ENCODE measurements at regions not wholly inside any gene's neighbourhood (a gene's known extent, or its start where the extent isn't known, plus 50 kb on each side); places are given as distances from the start of the nearest gene placed in this dataset.

GRCh38 chr6:100965067-100965466 lies 83.9 kb upstream of the ASCC3 start:
- TF ChIP-seq, protein P1, sequence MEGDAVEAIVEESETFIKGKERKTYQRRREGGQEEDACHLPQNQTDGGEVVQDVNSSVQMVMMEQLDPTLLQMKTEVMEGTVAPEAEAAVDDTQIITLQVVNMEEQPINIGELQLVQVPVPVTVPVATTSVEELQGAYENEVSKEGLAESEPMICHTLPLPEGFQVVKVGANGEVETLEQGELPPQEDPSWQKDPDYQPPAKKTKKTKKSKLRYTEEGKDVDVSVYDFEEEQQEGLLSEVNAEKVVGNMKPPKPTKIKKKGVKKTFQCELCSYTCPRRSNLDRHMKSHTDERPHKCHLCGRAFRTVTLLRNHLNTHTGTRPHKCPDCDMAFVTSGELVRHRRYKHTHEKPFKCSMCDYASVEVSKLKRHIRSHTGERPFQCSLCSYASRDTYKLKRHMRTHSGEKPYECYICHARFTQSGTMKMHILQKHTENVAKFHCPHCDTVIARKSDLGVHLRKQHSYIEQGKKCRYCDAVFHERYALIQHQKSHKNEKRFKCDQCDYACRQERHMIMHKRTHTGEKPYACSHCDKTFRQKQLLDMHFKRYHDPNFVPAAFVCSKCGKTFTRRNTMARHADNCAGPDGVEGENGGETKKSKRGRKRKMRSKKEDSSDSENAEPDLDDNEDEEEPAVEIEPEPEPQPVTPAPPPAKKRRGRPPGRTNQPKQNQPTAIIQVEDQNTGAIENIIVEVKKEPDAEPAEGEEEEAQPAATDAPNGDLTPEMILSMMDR (IDR thresholded peaks at IDR 0.05), result no peak

- TF ChIP-seq, protein P1 (IDR thresholded peaks at IDR 0.05), result no peak
Observed at GRCh38 chr6:100968949-100969348, 87.8 kb upstream of the ASCC3 start.

DNA sequence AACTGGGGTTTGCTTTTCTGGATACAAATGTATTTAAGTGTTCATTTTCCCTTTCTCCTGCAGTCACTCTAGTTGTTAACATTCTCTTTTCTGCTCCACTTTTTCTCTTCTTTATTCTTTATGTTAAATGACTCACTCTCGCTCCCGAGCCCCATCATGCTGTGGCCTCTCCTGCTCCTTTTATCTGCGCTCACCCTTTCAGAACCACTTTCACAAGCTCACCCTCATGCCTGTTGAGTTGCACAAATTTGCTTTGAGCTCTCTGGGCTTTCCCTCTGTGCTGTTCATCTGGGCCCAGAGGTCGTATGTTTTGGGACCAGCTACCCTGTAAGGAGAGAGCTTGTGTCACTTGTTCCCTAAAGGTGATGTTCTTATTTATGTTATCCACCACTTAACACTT lies 98.1 kb upstream of the ASCC3 start:
- TF ChIP-seq, protein P1 (IDR thresholded peaks at IDR 0.05), result no peak

DNA sequence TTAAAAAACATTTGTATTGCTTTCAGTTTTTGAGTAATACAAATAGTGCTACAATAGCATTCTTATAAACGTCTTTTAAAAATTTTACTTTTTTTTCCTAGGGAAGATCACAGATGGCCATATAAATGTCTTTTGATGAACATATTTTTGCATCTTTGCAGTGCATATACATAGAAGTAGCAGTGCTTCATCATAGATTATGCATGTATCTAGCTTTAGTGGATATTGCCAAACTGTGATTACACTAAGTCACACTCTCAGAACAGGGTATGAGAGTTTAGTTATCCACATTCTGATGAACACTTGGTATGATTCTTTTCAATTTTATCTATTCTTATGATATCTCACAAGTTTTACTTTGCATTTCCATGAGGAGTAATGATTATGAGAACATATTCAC lies 99.8 kb upstream of the ASCC3 start:
- TF ChIP-seq, protein P1 (IDR thresholded peaks at IDR 0.05), result no peak

DNA sequence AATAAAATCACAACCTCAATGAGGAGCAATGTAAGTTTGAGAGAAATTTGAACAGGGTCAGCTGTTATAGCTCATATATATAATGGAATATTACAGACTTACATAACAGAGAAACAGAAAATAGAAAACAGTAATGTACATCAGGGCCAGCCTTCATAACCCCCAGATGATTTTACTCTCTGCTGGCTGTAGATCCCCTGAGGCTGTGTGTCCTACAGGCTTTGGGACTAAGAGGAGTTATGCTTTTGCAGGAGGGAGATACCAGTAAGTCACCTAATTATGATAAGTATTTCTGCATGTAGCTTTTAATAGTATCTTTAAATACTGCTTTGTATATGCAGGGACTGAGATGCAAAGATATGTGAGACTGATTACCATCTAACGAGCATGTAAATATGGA lies 105.8 kb upstream of the ASCC3 start:
- TF ChIP-seq, protein P1 (IDR thresholded peaks at IDR 0.05), result no peak

- TF ChIP-seq, protein P1 (IDR thresholded peaks at IDR 0.05), result no peak
Observed at GRCh38 chr6:100987556-100987955, 106.4 kb upstream of the ASCC3 start.

GRCh38 chr6:100988391-100988984 lies 107.4 kb upstream of the ASCC3 start:
- TF ChIP-seq, protein P1 (IDR thresholded peaks at IDR 0.05), result no peak

DNA sequence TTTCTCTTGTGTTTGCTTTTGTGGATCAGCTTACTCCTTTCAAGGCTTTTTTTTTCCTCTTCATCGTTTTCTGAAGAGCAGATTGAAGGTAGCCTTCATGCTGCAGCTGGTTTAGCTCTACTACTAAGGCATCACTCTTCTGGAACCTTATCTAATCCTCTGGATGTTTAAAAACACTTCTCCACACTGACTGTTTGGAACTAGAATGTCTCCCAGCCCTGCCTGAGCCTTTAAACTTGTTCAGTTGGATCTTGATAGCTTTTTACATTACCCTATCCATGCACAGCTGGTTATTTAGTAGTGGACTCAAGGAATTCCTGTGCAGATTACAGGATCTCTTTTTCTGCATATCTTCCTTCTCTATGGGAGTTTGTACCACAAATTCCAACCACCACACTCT lies 108.9 kb upstream of the ASCC3 start:
- TF ChIP-seq, protein P1 (IDR thresholded peaks at IDR 0.05), result no peak

Measured in LNCAP (cell line).